ENCODE measurements at regions not wholly inside any gene's neighbourhood (a gene's known extent, or its start where the extent isn't known, plus 50 kb on each side); places are given as distances from the start of the nearest gene placed in this dataset.

DNA sequence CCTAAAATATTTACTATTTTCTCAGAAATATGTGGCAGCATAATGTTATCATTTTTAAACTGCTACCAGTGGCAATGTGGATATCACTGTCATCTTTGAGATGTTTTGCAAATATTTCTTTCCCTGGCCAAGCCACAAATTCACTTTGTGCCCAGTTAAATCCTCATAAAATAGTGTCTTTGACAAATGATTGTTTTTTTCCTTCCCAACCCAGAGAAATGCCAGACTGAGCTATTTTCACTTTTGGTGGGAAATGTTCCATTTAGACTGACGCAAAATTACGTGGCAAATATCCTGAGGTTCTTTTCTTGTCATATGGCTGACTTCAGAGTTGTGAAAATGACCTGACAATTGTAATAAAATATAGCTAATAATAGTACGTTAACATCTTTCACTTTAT lies 807.0 kb upstream of the SOX9 start:
- DNase-seq (ENCODE audit: extremely low read depth, insufficient read length) = no peak
- Histone ChIP-seq H3K27me3 (replicated peaks; ENCODE audit: control insufficient read depth, insufficient read depth, low read length) (no peaks in the 10 kb centered on the region), H3K36me3 (ENCODE audit: control insufficient read depth, insufficient read depth, low read length) (no peaks in the 10 kb centered on the region), H3K4me3 (replicated peaks; ENCODE audit: low read depth, low read length) (no peak overlapping the region)
- TF ChIP-seq, protein P1, sequence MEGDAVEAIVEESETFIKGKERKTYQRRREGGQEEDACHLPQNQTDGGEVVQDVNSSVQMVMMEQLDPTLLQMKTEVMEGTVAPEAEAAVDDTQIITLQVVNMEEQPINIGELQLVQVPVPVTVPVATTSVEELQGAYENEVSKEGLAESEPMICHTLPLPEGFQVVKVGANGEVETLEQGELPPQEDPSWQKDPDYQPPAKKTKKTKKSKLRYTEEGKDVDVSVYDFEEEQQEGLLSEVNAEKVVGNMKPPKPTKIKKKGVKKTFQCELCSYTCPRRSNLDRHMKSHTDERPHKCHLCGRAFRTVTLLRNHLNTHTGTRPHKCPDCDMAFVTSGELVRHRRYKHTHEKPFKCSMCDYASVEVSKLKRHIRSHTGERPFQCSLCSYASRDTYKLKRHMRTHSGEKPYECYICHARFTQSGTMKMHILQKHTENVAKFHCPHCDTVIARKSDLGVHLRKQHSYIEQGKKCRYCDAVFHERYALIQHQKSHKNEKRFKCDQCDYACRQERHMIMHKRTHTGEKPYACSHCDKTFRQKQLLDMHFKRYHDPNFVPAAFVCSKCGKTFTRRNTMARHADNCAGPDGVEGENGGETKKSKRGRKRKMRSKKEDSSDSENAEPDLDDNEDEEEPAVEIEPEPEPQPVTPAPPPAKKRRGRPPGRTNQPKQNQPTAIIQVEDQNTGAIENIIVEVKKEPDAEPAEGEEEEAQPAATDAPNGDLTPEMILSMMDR (IDR thresholded peaks at IDR 0.05; ENCODE audit: insufficient read depth, low read length, poor library complexity, severe bottlenecking) = no peak

- Histone ChIP-seq H3K36me3 (ENCODE audit: control insufficient read depth, insufficient read depth, low read length) (no peaks in the 10 kb centered on the region), H3K4me3 (replicated peaks; ENCODE audit: low read depth, low read length) (no peak overlapping the region), H3K27me3 (replicated peaks; ENCODE audit: control insufficient read depth, insufficient read depth, low read length) (no peaks in the 10 kb centered on the region)
- TF ChIP-seq, protein P1 (IDR thresholded peaks at IDR 0.05; ENCODE audit: insufficient read depth, low read length, poor library complexity, severe bottlenecking) = no peak
- DNase-seq (ENCODE audit: extremely low read depth, insufficient read length) = no peak
Measured at GRCh38 chr17:71315568-71315967, 805.3 kb upstream of the SOX9 start.

DNA sequence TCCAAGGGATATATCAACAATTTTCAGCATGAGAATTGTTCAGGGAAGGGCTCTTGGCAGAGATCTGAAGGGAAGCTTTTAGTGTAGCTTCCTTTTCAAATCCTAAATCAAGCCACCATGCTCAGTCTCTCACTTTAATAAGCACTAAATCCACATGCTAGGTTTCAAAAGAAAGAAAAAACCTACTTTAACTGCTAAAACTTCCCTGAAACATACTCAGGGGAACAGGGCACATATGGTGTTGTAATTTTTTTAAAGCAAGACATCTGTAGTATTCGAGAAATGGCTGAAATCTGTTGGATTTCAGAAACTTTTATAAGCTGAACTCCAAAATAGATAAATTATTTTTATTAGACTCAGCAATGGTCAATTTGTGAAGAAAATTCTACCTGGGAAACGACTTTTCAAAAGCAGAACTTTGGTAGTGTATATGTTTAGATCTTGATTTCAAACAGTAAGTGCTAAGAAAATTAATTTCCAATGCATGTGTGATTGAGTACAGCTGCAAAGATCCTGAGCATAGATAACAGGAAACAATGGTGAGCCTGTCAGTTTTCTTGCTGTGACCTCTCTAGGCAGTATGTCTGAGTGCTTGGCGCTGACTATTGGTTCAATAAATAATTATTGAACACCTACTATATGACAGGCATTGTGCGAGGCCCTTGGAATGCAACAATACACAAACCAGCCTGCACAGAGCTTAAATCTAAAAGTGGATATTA lies 804.5 kb upstream of the SOX9 start:
- TF ChIP-seq, protein P1 (IDR thresholded peaks at IDR 0.05; ENCODE audit: insufficient read depth, low read length, poor library complexity, severe bottlenecking) = no peak
- H3K4me3 ChIP-seq (replicated peaks; ENCODE audit: low read depth, low read length) = no peak overlapping the region
- H3K36me3 ChIP-seq (ENCODE audit: control insufficient read depth, insufficient read depth, low read length) = no peaks in the 10 kb centered on the region
- no peak for DNase-seq (ENCODE audit: extremely low read depth, insufficient read length)
- no peaks in the 10 kb centered on the region for H3K27me3 ChIP-seq (replicated peaks; ENCODE audit: control insufficient read depth, insufficient read depth, low read length)

DNA sequence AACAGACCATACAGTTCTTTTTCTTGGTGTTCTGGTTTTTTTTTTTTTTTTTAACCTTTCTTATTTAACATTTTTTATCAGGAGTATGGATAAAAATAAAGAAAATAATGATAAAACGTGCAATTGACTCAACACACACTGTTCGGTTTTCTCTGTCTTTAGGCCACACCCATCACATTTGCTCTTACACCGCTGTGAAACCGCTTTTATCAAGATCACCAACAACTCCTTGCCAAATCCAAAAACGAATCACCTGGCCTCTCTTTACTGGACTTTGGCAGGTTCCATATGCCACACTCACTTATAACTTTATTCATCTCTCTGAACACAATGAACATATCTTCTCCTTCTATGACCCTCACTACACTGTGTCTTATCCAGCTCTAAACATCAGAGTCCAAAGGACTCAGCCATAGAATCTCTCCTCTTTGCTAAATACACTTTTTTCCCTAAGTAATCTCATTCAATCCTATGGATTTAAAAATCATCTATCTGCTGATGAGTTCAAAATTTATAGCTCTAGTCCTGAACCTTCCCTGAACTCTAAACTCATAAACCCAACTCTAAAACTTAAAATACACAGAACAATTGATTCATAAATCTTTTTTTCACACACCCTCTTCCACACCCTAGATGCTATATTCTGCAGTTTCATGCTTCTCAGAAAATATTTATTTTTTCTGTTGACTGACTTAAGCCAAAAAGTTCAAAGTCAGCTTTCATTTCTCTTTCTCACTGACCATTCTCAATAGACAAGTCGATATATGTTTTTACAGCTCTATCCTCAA lies 800.6 kb upstream of the SOX9 start:
- DNase-seq (ENCODE audit: extremely low read depth, insufficient read length) = no peak
- H3K4me3 ChIP-seq (replicated peaks; ENCODE audit: low read depth, low read length) = no peak overlapping the region
- TF ChIP-seq, protein P1 (IDR thresholded peaks at IDR 0.05; ENCODE audit: insufficient read depth, low read length, poor library complexity, severe bottlenecking) = no peak
- H3K36me3 ChIP-seq (ENCODE audit: control insufficient read depth, insufficient read depth, low read length) = no peaks in the 10 kb centered on the region
- no peaks in the 10 kb centered on the region for H3K27me3 ChIP-seq (replicated peaks; ENCODE audit: control insufficient read depth, insufficient read depth, low read length)

DNA sequence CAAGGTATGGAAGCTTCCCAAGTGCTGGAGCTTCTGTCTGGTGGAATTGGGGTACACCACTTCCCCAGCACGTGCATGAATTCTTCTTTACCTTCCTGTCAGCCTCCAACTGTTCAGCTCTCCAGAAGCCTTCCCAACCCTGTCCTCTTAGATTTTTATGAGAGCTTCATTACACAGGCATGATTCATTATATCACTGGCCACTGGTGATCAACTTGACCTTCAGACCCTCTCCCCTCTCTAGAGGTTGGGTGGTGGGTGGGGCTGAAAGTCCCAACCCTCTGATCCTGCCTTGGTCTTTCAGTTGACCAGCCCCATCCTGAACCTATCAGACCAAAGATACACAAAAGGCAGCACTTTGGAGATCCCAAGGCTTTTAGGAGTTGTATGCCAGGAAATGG lies 795.7 kb upstream of the SOX9 start:
- Histone ChIP-seq H3K36me3 (ENCODE audit: control insufficient read depth, insufficient read depth, low read length) (no peaks in the 10 kb centered on the region), H3K4me3 (replicated peaks; ENCODE audit: low read depth, low read length) (no peak overlapping the region), H3K27me3 (replicated peaks; ENCODE audit: control insufficient read depth, insufficient read depth, low read length) (no peaks in the 10 kb centered on the region)
- DNase-seq (ENCODE audit: extremely low read depth, insufficient read length) = no peak
- TF ChIP-seq, protein P1 (IDR thresholded peaks at IDR 0.05; ENCODE audit: insufficient read depth, low read length, poor library complexity, severe bottlenecking) = no peak

Data from GM06990 (cell line).